ENCODE measurements at regions not wholly inside any gene's neighbourhood (a gene's known extent, or its start where the extent isn't known, plus 50 kb on each side); places are given as distances from the start of the nearest gene placed in this dataset.
"Not testable (repeated sequence)": the region's sequence is repeated elsewhere in the genome, so short reads cannot be mapped to it uniquely, and the experiment has no call there.

DNA sequence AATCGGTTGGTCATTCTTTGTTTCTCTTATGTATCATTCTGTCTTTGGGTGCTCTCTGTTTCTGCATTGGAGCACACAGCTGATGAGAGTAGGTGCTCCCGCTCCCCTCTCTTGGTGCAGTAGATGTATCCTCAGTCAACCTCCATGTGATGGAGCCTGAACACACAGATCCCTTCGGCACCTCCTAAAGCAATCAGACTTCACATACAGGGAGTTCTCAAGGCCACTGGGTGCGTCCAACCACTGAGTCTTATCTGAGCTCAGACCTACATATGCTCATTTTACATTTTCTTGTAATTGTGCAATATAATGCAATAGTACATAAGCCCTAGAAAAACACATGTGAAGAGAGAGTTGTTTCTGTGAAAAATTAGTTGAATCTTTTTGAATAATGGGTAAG, 198.1 kb upstream of the ATP10A start:
- Histone ChIP-seq H2AFZ (ENCODE audit: low read depth, low read length) (no peak overlapping the region), H4K20me1 (ENCODE audit: insufficient read depth) (no peaks in the 10 kb centered on the region), H3K4me3 (ENCODE audit: low read length) (no peak overlapping the region), H3K9ac (ENCODE audit: low read length) (no peak overlapping the region), H3K9me2 (ENCODE audit: insufficient read depth, low read length) (no peaks in the 10 kb centered on the region), H3K36me3 (ENCODE audit: insufficient read depth, low read length) (no peaks in the 10 kb centered on the region), H3K27ac (ENCODE audit: low read length) (no peak overlapping the region), H3K4me2 (ENCODE audit: low read length) (no peak overlapping the region), H3K79me2 (replicated peaks; ENCODE audit: insufficient read depth, low read length) (no peaks in the 10 kb centered on the region), H3K27me3 (ENCODE audit: insufficient read depth, low read depth, low read length) (no peaks in the 10 kb centered on the region), H3K9me3 (ENCODE audit: low read length) (no peaks in the 10 kb centered on the region), H3F3A (ENCODE audit: insufficient read depth, low read length, poor library complexity, severe bottlenecking) (no peaks in the 10 kb centered on the region)
- TF ChIP-seq SMC3 (conservative IDR thresholded peaks at IDR 0.05; ENCODE audit: poor library complexity): no peak
- TF ChIP-seq, protein P1, sequence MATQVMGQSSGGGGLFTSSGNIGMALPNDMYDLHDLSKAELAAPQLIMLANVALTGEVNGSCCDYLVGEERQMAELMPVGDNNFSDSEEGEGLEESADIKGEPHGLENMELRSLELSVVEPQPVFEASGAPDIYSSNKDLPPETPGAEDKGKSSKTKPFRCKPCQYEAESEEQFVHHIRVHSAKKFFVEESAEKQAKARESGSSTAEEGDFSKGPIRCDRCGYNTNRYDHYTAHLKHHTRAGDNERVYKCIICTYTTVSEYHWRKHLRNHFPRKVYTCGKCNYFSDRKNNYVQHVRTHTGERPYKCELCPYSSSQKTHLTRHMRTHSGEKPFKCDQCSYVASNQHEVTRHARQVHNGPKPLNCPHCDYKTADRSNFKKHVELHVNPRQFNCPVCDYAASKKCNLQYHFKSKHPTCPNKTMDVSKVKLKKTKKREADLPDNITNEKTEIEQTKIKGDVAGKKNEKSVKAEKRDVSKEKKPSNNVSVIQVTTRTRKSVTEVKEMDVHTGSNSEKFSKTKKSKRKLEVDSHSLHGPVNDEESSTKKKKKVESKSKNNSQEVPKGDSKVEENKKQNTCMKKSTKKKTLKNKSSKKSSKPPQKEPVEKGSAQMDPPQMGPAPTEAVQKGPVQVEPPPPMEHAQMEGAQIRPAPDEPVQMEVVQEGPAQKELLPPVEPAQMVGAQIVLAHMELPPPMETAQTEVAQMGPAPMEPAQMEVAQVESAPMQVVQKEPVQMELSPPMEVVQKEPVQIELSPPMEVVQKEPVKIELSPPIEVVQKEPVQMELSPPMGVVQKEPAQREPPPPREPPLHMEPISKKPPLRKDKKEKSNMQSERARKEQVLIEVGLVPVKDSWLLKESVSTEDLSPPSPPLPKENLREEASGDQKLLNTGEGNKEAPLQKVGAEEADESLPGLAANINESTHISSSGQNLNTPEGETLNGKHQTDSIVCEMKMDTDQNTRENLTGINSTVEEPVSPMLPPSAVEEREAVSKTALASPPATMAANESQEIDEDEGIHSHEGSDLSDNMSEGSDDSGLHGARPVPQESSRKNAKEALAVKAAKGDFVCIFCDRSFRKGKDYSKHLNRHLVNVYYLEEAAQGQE (IDR thresholded peaks at IDR 0.05; ENCODE audit: borderline replicate concordance): no peak
- no peak for TF ChIP-seq EZH2 (IDR thresholded peaks at IDR 0.05; ENCODE audit: borderline replicate concordance, insufficient read depth, low read length, poor library complexity, severe bottlenecking)
- no peak for TF ChIP-seq MXI1 (conservative IDR thresholded peaks at IDR 0.05; ENCODE audit: poor library complexity, severe bottlenecking)
- TF ChIP-seq RAD21 (conservative IDR thresholded peaks at IDR 0.05): no peak
- TF ChIP-seq POLR2AphosphoS5 (IDR thresholded peaks at IDR 0.05): no peak
- TF ChIP-seq, protein P2, sequence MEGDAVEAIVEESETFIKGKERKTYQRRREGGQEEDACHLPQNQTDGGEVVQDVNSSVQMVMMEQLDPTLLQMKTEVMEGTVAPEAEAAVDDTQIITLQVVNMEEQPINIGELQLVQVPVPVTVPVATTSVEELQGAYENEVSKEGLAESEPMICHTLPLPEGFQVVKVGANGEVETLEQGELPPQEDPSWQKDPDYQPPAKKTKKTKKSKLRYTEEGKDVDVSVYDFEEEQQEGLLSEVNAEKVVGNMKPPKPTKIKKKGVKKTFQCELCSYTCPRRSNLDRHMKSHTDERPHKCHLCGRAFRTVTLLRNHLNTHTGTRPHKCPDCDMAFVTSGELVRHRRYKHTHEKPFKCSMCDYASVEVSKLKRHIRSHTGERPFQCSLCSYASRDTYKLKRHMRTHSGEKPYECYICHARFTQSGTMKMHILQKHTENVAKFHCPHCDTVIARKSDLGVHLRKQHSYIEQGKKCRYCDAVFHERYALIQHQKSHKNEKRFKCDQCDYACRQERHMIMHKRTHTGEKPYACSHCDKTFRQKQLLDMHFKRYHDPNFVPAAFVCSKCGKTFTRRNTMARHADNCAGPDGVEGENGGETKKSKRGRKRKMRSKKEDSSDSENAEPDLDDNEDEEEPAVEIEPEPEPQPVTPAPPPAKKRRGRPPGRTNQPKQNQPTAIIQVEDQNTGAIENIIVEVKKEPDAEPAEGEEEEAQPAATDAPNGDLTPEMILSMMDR (IDR thresholded peaks at IDR 0.05; ENCODE audit: poor library complexity, severe bottlenecking): no peak
- TF ChIP-seq EP300 (conservative IDR thresholded peaks at IDR 0.05; ENCODE audit: poor library complexity, severe bottlenecking): no peak
- no peak for TF ChIP-seq TAF1 (IDR thresholded peaks at IDR 0.05; ENCODE audit: low read depth)

DNA sequence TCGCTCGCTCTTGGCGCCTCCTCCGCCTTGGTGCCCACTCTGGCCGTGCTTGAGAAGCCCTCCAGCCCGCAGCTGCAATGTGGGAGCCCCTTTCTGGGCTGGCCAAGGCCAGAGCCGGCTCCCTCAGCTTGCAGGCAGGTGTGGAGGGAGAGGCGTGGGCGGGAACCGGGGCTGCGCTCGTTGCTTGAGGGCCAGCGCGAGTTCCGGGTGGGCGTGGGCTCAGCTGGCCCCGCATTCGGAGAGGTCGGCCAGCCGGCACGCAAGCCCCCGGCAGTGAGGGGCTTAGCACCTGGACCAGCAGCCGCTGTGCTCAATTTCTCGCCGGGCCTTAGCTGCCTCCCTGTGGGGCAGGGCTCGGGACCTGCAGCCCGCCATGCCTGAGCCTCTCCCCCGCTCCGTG, 193.6 kb upstream of the ATP10A start:
- H3K79me2 ChIP-seq (replicated peaks; ENCODE audit: insufficient read depth, low read length); H3K9ac ChIP-seq (ENCODE audit: low read length); H3K27ac ChIP-seq (ENCODE audit: low read length); H3K9me3 ChIP-seq (ENCODE audit: low read length); H3F3A ChIP-seq (ENCODE audit: insufficient read depth, low read length, poor library complexity, severe bottlenecking); H3K27me3 ChIP-seq (ENCODE audit: insufficient read depth, low read depth, low read length); H3K4me2 ChIP-seq (ENCODE audit: low read length); H3K4me3 ChIP-seq (ENCODE audit: low read length); H2AFZ ChIP-seq (ENCODE audit: low read depth, low read length); H3K9me2 ChIP-seq (ENCODE audit: insufficient read depth, low read length); H3K36me3 ChIP-seq (ENCODE audit: insufficient read depth, low read length); H4K20me1 ChIP-seq (ENCODE audit: insufficient read depth): not testable (repeated sequence)

Measured in neural cell (in vitro differentiated cells).